Ishikawa (cell line): ENCODE measurements at regions not wholly inside any gene's neighbourhood (a gene's known extent, or its start where the extent isn't known, plus 50 kb on each side); places are given as distances from the start of the nearest gene placed in this dataset.

Experiments used
- CEBPB ChIP-seq: IDR thresholded peaks from 2 replicates; pipeline ENCODE4 v1.6.1; 2012
- CREB1 ChIP-seq: IDR thresholded peaks from 2 replicates; pipeline ENCODE4 v1.6.1; 2012; ENCODE audit warnings: low read depth
- EGR1 ChIP-seq: IDR thresholded peaks from 2 replicates; pipeline ENCODE4 v1.6.1; 2012
- EP300 ChIP-seq: IDR thresholded peaks from 2 replicates; pipeline ENCODE4 v1.6.1; 2012; ENCODE audit warnings: borderline replicate concordance
- FOXM1 ChIP-seq: IDR thresholded peaks from 2 replicates; pipeline ENCODE4 v1.6.1; 2012; ENCODE audit warnings: low read depth, borderline replicate concordance
- MAX ChIP-seq: IDR thresholded peaks from 2 replicates; pipeline ENCODE4 v1.6.1; 2012
- NFIC ChIP-seq: IDR thresholded peaks from 2 replicates; pipeline ENCODE4 v1.6.1; 2012
- RAD21 ChIP-seq: IDR thresholded peaks from 2 replicates; pipeline ENCODE4 v1.6.1; 2012; ENCODE audit warnings: low read depth
- REST ChIP-seq: IDR thresholded peaks from 2 replicates; pipeline ENCODE4 v1.6.1; 2012; ENCODE audit warnings: low read depth, mild to moderate bottlenecking
- TAF1 ChIP-seq: IDR thresholded peaks from 2 replicates; pipeline ENCODE4 v1.6.1; 2012; ENCODE audit warnings: low read depth, mild to moderate bottlenecking
- TCF12 ChIP-seq: IDR thresholded peaks from 2 replicates; pipeline ENCODE4 v1.6.1; 2012; ENCODE audit warnings: low read depth
- TEAD4 ChIP-seq: IDR thresholded peaks from 2 replicates; pipeline ENCODE4 v1.6.1; 2012
- USF1 ChIP-seq: IDR thresholded peaks from 2 replicates; pipeline ENCODE4 v1.6.1; 2012
- YY1 ChIP-seq: IDR thresholded peaks from 2 replicates; pipeline ENCODE4 v1.6.1; 2012; ENCODE audit warnings: low read depth
- ZBTB7A ChIP-seq: IDR thresholded peaks from 2 replicates; pipeline ENCODE4 v1.6.1; 2012; ENCODE audit warnings: low read depth

- TF ChIP-seq TEAD4 (no peak), CEBPB (no peak)
Observed at GRCh38 chr2:59570818-59571217, 982.6 kb downstream of the BCL11A start.

GRCh38 chr2:59569124-59569523 lies 984.3 kb downstream of the BCL11A start:
- TF ChIP-seq EGR1 (no peak), REST (no peak), EP300 (no peak), TEAD4 (no peak), YY1 (no peak), USF1 (no peak), TCF12 (no peak), FOXM1 (no peak), TAF1 (no peak), MAX (no peak), RAD21 (no peak), NFIC (no peak), CREB1 (no peak), ZBTB7A (no peak), CEBPB (no peak)

- no peak for TF ChIP-seq CEBPB
- no peak for TF ChIP-seq YY1
- TF ChIP-seq FOXM1 = no peak
- TF ChIP-seq EGR1 = no peak
Observed at GRCh38 chr2:59568461-59568860, 985.0 kb downstream of the BCL11A start.

GRCh38 chr2:59567151-59567550 lies 986.3 kb downstream of the BCL11A start:
- TF ChIP-seq TCF12 (no peak), RAD21 (no peak), YY1 (no peak), ZBTB7A (no peak), USF1 (no peak)

GRCh38 chr2:59566739-59567138 lies 986.7 kb downstream of the BCL11A start:
- no peak for TF ChIP-seq REST
- TF ChIP-seq CEBPB = no peak
- TF ChIP-seq EP300 = no peak
- no peak for TF ChIP-seq CREB1
- TF ChIP-seq TAF1 = no peak
- no peak for TF ChIP-seq YY1
- no peak for TF ChIP-seq FOXM1
- TF ChIP-seq RAD21 = no peak
- TF ChIP-seq EGR1 = no peak
- no peak for TF ChIP-seq ZBTB7A
- no peak for TF ChIP-seq MAX
- TF ChIP-seq USF1 = no peak
- TF ChIP-seq TCF12 = no peak
- no peak for TF ChIP-seq TEAD4
- no peak for TF ChIP-seq NFIC

- TF ChIP-seq MAX (no peak), CREB1 (no peak), EGR1 (no peak), YY1 (no peak), RAD21 (no peak), TCF12 (no peak), TAF1 (no peak), CEBPB (no peak), FOXM1 (no peak), TEAD4 (no peak), ZBTB7A (no peak), NFIC (no peak), EP300 (no peak), REST (no peak), USF1 (no peak)
Observed at GRCh38 chr2:59561281-59561680, 992.2 kb downstream of the BCL11A start.
